GM12872 (cell line): ENCODE measurements at regions not wholly inside any gene's neighbourhood (a gene's known extent, or its start where the extent isn't known, plus 50 kb on each side); places are given as distances from the start of the nearest gene placed in this dataset.

Source experiments
- CTCF ChIP-seq: IDR thresholded peaks from 3 replicates; pipeline ENCODE4 v1.5.1; 2011; ENCODE audit warnings: low read depth, mild to moderate bottlenecking, low read length, moderate library complexity; ENCODE audit not compliant: insufficient read depth

GRCh38 chr14:34331728-34332623 lies 130.1 kb downstream of the SPTSSA start:
- TF ChIP-seq CTCF, result peak; percentile 81

- TF ChIP-seq CTCF, result no peak
Measured at GRCh38 chr14:34330846-34331245, 131.2 kb downstream of the SPTSSA start.

- no peak for TF ChIP-seq CTCF
Measured at GRCh38 chr14:34329301-34329700, 132.7 kb downstream of the SPTSSA start.

GRCh38 chr14:34328178-34328577 lies 133.9 kb downstream of the SPTSSA start:
- TF ChIP-seq CTCF, result no peak

GRCh38 chr14:34325493-34325892 lies 136.5 kb downstream of the SPTSSA start:
- TF ChIP-seq CTCF, result no peak

- peak; percentile 55; the same call in 2 of the 3 replicates for TF ChIP-seq CTCF
Measured at GRCh38 chr14:34324363-34324795, 137.7 kb downstream of the SPTSSA start.

GRCh38 chr14:34322940-34323418 lies 139.1 kb downstream of the SPTSSA start:
- peak; percentile 78 for TF ChIP-seq CTCF
